ENCODE measurements at regions not wholly inside any gene's neighbourhood (a gene's known extent, or its start where the extent isn't known, plus 50 kb on each side); places are given as distances from the start of the nearest gene placed in this dataset.
"Not testable (repeated sequence)": the region's sequence is repeated elsewhere in the genome, so short reads cannot be mapped to it uniquely, and the experiment has no call there.

DNA sequence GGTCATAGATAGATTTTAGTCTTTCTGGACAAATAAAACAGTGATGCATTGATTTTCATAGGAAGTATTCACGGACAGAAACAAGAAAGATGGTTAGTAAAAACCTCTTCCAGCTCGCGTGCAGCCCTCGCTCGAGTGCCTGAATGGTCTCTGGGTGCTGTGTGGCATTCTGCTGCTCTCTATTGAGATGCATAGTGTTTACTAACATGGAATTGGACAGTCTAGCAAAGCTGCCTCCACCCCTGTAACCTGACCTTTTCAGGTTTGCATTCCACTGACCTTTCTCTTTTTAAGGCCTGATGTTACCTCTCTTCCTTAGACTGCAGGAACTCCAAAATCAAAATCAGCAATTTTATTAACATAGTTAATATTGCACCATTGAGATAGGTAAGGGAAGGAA, 643.4 kb downstream of the JRKL start:
- TF ChIP-seq, protein P1, sequence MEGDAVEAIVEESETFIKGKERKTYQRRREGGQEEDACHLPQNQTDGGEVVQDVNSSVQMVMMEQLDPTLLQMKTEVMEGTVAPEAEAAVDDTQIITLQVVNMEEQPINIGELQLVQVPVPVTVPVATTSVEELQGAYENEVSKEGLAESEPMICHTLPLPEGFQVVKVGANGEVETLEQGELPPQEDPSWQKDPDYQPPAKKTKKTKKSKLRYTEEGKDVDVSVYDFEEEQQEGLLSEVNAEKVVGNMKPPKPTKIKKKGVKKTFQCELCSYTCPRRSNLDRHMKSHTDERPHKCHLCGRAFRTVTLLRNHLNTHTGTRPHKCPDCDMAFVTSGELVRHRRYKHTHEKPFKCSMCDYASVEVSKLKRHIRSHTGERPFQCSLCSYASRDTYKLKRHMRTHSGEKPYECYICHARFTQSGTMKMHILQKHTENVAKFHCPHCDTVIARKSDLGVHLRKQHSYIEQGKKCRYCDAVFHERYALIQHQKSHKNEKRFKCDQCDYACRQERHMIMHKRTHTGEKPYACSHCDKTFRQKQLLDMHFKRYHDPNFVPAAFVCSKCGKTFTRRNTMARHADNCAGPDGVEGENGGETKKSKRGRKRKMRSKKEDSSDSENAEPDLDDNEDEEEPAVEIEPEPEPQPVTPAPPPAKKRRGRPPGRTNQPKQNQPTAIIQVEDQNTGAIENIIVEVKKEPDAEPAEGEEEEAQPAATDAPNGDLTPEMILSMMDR (IDR thresholded peaks at IDR 0.05): no peak
- no peak for TF ChIP-seq POLR2A (IDR thresholded peaks at IDR 0.05)
- DNase-seq: no peak
- WGBS, 2 donors: 57 to 64% methylated on average over 5 of the region's 5 CpGs

DNA sequence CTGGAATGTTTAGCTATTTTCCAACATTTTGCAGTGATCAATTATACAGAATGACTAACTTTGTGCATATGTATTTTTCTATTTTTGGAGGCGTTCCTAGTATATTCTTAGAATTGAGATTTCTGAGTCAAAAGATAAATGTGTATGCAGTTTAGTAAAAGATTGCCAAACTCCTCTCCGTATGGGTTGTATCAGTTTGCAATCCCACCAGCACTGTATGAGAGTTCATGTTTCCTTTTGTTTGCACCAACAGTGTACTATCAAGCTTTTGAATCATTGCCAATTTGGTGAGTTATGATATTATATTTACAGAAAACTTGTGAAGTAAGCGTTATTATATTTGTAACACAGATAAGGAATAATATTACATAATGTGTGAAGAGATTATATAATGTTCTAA, 658.7 kb downstream of the JRKL start:
- Histone ChIP-seq H3K27ac (no peak overlapping the region), H3K4me1 (no peaks in the 10 kb centered on the region), H3K4me3 (no peak overlapping the region), H3K36me3 (no peaks in the 10 kb centered on the region), H3K27me3 (no peaks in the 10 kb centered on the region), H3K9me3 (no peaks in the 10 kb centered on the region)
- TF ChIP-seq POLR2A (IDR thresholded peaks at IDR 0.05): no peak
- TF ChIP-seq, protein P1 (IDR thresholded peaks at IDR 0.05): no peak
- no peak for DNase-seq
- intact Hi-C loops (cut with DNase I): no loop called here
- 42 to 54% methylated on average over 3 of the region's 3 CpGs for WGBS, 2 donors

More for the DNA sequence above, 643.4 kb downstream of the JRKL start:
- intact Hi-C loops (cut with DNase I): no loop called here
- Histone ChIP-seq H3K36me3 (no peaks in the 10 kb centered on the region), H3K4me3 (no peak overlapping the region), H3K9me3 (no peaks in the 10 kb centered on the region), H3K27ac (no peak overlapping the region), H3K4me1 (no peaks in the 10 kb centered on the region), H3K27me3 (no peaks in the 10 kb centered on the region)

DNA sequence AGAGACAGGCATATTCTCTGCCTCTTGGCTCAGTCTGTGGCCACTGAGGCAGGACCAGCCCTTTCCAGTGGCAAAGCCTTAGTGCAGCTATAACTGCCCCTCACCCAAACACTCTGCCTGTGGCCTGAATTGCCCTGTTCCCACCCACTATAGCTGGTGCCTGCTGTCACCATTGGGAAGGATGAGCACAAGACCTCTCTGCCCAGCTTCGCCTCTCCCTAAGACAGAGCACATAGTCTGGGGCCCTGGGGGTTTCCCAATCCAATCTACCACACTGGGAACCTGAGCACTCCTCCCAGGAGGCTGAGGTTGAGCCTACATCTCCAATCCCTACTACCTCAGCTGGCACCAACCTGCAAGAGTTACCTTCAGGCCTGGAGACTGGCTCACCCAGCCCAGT, 670.4 kb downstream of the JRKL start:
- H3K4me3 ChIP-seq: no peak overlapping the region
- no peak for DNase-seq
- H3K4me1 ChIP-seq: no peaks in the 10 kb centered on the region
- TF ChIP-seq, protein P1 (IDR thresholded peaks at IDR 0.05): no peak
- TF ChIP-seq POLR2A (IDR thresholded peaks at IDR 0.05): no peak
- WGBS, 2 donors: no CpG with 5 or more reads among the region's 1 CpG
- no peaks in the 10 kb centered on the region for H3K36me3 ChIP-seq
- H3K9me3 ChIP-seq: peaks cover 0 to 23% (median 0%) of the 10 kb centered on the region in 3 donors
- intact Hi-C loops (cut with DNase I): no loop called here
- H3K27me3 ChIP-seq: no peaks in the 10 kb centered on the region
- H3K27ac ChIP-seq: no peak overlapping the region

DNA sequence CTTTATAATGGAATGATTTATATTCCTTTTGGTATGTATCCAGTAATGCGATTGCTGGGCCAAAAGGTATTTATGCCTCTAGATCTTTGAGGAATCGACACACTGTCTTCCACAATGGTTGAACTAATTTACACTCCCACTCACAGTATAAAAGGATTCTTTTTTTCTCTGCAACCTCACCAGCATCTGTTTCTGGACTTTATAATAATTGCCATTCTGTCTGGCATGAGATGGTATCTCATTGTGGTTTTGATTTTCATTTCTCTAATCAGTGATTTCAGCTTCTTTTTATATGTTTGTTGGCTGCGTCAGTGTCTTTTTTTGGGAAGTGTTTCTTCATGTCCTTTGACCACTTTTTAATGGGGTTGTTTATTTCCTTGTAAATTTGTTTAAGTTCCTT, 679.3 kb downstream of the JRKL start:
- Histone ChIP-seq H3K4me1 (no peaks in the 10 kb centered on the region), H3K27me3 (no peaks in the 10 kb centered on the region), H3K4me3 (no peak overlapping the region), H3K36me3 (no peaks in the 10 kb centered on the region), H3K9me3 (peaks cover 0 to 19% (median 0%) of the 10 kb centered on the region in 3 donors), H3K27ac (no peak overlapping the region)
- intact Hi-C loops (cut with DNase I): no loop called here
- no peak for DNase-seq
- TF ChIP-seq, protein P1 (IDR thresholded peaks at IDR 0.05): no peak
- TF ChIP-seq POLR2A (IDR thresholded peaks at IDR 0.05): no peak
- 58 to 81% methylated on average over 3 of the region's 3 CpGs for WGBS, 2 donors

DNA sequence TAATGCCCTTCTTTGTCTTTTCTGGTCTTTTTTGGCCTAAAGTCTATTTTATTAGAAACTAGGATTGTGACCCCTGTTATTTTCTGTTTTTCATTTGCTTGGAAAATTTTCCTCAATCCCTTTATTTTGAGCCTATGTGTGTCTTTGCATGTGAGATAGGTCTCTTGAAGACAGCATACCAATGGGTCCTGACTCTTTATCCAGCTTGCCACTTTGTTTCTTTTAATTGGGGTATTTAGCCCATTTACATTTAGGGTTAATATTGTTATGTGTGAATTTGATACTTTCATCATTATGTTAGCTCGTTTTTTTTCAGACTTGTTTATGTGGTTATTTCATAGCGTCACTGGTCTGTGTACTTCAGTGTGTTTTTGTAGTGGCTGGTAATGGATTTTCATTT, 682.6 kb downstream of the JRKL start:
- Histone ChIP-seq H3K9me3 (peaks cover 0 to 31% (median 0%) of the 10 kb centered on the region in 3 donors), H3K27me3 (no peaks in the 10 kb centered on the region), H3K27ac (no peak overlapping the region), H3K36me3 (no peaks in the 10 kb centered on the region), H3K4me3 (no peak overlapping the region), H3K4me1 (no peaks in the 10 kb centered on the region)
- intact Hi-C loops (cut with DNase I): no loop called here
- no peak for TF ChIP-seq POLR2A (IDR thresholded peaks at IDR 0.05)
- TF ChIP-seq, protein P1 (IDR thresholded peaks at IDR 0.05): no peak
- 59 to 61% methylated on average over 2 of the region's 2 CpGs for WGBS, 2 donors
- no peak for DNase-seq

DNA sequence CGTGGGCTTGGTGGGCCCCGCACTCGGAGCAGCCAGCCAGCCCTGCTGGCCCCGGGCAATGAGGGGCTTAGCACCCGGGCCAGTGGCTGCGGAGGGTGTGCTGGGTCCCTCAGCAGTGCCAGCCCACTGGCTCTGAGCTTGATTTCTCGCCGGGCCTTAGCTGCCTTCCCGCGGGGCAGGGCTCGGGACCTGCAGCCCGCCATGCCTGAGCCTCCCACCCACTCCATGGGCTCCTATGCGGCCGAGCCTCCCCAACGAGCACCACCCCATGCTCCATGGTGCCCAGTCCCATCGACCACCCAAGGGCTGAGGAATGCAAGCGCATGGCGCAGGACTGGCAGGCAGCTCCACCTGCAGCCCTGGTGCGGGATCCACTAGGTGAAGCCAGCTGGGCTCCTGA, 686.9 kb downstream of the JRKL start:
- H3K36me3 ChIP-seq; H3K27ac ChIP-seq; intact Hi-C loops (cut with DNase I); H3K27me3 ChIP-seq; H3K4me3 ChIP-seq; H3K4me1 ChIP-seq; DNase-seq: not testable (repeated sequence)
- WGBS, 2 donors: no CpG with 5 or more reads among the region's 19 CpGs
- H3K9me3 ChIP-seq: peaks cover 0 to 31% (median 0%) of the 10 kb centered on the region in 3 donors

Data from esophagus squamous epithelium (tissue), 5 donors.